Medulla oblongata (tissue), 1 donor: ENCODE measurements at regions not wholly inside any gene's neighbourhood (a gene's known extent, or its start where the extent isn't known, plus 50 kb on each side); places are given as distances from the start of the nearest gene placed in this dataset.

ENCODE experiments used
- DNase-seq: peaks from one replicate; pipeline ENCODE4 v3.0.0-alpha.2; 2015; ENCODE audit errors: extremely low spot score

GRCh38 chr22:44592126-44592823 is 94.2 kb upstream of the RTL6 start:
- DNase-seq, result no peak

- no peak for DNase-seq
These were observed 93.2 kb upstream of the RTL6 start for GRCh38 chr22:44591146-44591790.

DNA sequence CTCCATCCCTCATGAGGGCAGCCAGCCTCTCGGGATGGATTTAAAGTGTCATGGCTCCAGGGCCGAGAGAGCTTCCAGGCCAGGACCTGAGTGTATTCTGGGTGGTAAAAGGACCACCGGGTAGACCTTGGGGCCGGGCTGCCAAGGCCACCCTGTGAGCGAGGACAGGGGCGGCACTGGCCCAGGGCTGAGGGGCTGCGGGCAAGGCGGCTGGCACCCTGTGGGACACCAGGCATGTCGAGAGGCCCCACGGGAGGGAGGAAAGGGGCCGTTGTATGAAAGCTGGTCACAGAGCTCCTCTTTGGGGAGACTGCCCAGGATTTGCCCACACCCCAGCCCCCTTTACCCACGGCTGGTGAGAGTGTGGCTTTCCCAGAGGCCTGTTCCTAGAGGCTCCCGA is 92.3 kb upstream of the RTL6 start:
- no peak for DNase-seq

DNA sequence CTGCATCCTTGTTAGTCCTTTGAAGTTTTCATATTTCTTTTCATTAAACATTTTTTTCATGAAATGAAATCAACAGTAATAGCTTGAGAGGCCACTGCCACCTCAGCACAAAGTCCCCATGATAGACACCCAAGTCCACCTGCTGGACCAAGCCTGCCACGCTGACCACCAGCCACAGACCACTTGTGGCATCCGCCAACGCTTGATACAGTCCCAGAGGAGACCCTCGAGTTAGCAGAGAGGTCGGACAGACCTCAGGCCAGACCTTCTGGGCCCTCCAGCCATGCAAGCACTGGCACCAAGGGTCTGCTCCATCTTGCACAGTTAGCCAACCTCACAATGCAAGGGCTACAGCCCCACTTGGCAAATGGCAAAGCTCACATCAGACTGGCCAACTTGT is 91.8 kb upstream of the RTL6 start:
- DNase-seq, result no peak

GRCh38 chr22:44588348-44588747 is 90.3 kb upstream of the RTL6 start:
- DNase-seq, result no peak

GRCh38 chr22:44587737-44588310 is 89.8 kb upstream of the RTL6 start:
- DNase-seq, result no peak

GRCh38 chr22:44586999-44587736 is 89.1 kb upstream of the RTL6 start:
- no peak for DNase-seq

GRCh38 chr22:44586351-44586990 is 88.4 kb upstream of the RTL6 start:
- DNase-seq, result no peak

GRCh38 chr22:44585559-44586350 is 87.7 kb upstream of the RTL6 start:
- DNase-seq, result no peak

DNA sequence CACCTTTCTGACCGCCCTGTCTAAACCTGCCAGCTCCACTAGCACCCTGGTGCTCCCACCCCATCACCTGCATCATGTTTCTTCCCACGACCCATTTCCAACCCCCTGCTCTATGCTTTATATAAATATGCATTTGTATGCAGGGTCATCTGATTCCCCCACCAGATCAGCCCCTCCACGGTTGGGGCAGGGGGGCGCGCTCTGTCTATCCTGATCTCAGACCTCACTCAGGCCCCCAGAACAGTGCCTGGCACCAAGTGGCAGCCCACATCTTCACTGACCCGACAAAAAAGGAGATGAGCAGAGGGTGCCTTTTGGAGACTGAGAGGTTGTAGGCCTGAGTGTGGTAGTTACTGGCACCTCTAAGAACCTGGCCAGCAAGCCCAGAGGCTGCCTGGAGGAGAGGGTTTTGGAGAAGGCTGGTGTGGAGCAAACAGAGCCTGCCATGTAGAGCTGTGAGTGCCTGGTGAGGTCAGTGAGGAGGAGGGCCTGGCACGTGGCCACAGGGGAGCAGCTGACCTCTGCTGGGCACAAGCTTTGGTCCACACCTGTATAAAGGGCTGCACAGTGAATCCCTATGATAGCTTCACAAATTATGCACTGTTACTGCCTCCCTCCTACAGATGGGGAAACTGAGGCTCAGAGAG is 86.3 kb upstream of the RTL6 start:
- no peak for DNase-seq

DNA sequence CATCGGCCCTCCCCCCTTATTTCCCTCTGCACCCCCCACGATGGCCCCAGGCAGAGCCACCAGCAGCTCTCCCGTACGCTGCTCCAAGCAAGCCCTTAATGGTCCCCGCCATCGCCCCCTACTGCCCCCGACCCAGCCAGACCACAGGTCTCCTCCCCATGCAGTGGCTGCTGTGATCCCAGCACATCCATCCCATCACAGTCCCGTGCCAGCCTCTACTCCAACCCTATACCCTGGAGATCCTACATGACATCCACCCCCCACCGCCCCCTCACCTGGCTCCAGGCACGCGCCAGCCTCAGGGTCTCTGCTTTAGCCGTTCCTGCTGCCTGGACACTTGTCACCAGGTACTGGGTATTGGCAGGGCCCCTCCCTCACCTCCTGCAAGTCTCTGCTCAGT is 85.8 kb upstream of the RTL6 start:
- DNase-seq, result no peak

DNA sequence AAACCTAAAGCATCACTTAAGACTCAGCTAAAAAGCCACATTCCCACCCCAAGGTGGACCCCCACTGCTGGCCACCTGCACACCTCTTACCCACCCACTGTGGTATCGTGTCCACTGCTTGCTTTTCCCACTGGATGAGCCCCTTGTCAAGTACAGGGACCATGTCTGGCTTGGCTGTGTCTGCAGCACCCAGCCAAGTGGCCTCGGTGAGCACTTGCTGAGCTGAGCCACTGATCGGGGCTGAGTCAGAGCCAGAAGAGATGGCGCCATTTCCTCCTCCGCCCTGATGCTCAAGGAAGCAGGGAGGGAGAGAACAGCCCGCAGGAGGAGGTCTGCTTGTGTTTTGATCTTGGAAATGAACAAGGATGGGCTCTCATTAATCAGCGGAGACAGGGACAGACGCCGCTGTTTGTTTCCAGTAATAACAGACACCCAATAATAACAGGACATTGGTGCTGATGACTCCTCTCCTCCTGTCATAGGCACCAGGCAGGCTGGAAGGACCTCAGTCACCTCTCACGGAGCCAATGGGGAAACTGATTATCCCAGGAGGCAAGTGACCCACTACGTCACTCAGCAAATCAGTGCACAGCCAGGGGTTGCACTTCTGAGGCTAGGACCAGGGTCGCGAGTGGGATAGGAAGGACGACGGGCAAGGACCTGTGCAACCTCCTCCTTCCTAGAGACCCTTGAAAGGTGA is 85.2 kb upstream of the RTL6 start:
- no peak for DNase-seq

DNA sequence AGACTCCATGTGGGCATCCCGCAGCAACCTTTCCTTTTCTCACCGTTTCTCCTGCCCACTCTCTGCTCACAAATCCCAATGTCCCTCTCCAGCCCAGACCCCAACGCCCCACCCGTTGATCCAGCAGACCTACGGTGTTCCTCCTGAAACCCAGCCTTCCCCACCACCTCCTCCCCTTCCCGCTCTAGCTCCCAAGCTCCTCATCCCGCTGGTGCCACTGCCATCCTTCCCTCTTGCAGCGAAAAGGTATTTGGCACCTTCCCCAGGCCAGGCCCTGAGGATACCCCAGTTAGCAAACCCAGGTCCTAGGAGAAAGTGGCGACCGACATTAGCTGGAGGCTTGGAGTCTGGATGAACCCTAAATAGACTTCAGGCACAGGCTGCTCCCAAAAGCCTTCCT is 84.0 kb upstream of the RTL6 start:
- no peak for DNase-seq

DNA sequence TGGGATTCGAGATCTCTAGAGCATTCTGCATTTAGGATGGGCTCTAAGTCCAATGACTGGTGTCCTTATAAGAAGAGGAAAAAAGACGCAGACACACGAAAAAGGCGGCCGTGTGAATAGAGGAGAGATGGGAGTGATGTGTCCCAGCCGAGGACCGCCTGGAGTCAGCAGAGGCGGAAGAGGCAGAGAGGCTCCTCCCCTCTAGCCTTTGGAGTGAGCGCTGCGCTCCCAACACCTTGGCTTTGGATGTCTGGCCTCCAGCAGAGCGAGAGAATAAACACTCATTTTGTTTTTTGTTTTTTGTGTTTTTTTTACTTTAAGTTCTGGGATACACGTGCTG is 83.0 kb upstream of the RTL6 start:
- no peak for DNase-seq

- DNase-seq, result no peak
These were observed 82.4 kb upstream of the RTL6 start for GRCh38 chr22:44580176-44581095.

GRCh38 chr22:44578516-44579230 is 80.6 kb upstream of the RTL6 start:
- DNase-seq, result no peak

DNA sequence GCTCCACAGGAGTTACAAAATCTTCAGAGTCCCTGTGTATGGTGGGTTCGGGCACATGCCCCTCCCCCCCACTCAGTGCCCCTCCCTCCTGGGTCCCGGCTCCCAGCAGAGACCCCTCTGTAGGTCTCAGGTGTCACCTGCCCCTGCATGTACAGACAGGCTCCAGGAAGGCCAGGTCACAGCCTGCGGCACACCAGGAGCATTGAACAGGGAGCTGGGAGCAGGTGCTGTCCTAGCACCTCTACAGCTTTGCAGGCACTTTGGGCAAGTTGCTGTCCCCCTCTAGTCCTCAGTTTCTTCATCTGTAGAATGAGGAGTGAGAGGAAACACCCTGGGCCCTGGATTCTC is 80.1 kb upstream of the RTL6 start:
- no peak for DNase-seq

DNA sequence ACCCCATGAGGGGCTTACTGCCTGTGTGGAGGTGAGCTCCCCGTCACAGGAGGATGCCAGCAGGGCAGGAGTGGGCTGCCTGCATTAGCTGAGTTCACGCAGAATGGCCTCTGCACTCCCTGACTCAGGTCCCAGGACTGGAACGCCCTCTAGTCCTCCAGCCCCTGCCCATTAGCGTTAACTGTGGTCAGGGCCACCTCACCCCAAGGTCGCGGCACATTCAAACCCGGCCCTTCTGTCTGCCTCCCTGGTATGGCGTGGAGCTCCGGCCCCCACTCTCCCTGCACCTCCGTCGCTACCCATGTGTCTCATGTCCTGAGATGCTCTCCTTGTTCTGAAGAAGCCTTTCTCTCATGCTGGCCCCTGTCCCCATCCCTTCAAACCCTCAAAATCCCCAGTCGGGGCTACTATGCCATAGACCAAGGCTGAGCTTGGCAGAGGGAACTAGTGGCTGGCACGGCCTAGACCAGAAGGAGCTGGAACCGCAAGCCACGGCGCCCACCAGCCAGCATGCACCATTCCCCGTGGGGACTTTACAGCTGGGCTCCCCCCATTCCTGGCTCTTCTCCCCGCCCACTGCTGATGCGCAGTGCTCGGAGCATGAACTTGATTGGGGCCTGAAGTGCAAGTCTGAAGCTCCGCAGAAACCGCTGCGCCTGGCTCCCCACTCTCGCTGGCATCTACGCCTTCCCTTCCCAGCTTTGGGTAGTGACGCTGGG is 79.5 kb upstream of the RTL6 start:
- DNase-seq, result no peak
